GM19193 (cell line): ENCODE measurements at regions not wholly inside any gene's neighbourhood (a gene's known extent, or its start where the extent isn't known, plus 50 kb on each side); places are given as distances from the start of the nearest gene placed in this dataset.

Source experiments
- POLR2A ChIP-seq: IDR thresholded peaks from 4 replicates; pipeline ENCODE4 v1.6.1; 2011; ENCODE audit not compliant: insufficient read depth, insufficient read length; ENCODE audit errors: extremely low read depth

DNA sequence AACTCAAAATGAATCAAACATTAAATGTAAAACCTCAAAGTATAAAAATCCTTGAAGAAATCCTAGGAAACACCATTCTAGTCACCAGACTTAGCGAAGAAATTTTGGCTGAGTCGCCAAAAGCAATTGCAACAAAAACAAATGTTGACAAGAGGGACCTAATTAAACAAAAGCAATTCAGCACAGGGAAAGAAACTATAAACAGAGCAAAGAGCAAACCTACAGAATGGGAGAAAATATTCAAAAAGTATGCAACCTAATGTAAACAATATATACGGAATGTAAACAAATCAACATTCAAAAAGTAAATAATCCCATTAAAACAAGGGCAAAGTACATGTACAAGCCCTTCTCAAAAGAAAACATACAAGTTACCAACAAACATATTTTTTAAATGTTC, 974.7 kb downstream of the TRAM1L1 start:
- no peak for TF ChIP-seq POLR2A

DNA sequence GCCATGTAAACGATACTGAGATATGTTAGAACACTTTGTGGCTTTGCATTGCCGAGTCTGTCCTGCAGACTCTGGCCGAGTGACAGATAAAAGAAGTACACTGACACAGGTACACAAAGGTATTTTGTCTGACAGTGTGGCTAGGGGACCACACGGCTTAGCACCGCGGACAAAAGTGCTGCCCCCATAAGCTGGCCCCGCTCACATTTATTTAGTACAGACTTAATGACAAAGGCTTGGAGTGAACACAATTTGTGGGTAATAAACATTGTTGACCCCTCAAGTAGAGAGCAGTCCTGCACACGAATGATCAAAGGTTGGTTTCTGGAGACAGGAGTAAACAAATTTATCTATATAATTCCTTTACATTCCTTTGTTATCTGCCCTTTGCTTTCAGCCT, 976.8 kb downstream of the TRAM1L1 start:
- TF ChIP-seq POLR2A, result no peak

DNA sequence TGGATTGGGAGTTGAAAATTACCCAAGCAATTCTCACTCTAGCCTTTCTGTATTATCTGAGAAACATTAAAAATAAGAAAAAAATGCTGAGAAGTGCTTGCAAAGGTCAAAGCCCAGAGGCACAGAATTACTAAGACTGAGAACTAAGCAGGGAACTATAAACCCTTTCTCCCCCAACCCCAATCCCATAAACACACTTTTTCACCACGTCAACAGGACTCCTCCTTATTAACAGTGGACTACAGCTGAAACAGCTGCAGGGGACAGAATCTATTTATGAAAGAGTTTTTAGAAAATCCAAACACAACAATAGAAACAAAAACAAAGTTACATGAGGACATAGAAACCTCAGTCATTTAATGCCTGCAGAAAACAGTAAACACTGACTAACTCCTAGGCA, 984.1 kb downstream of the TRAM1L1 start:
- TF ChIP-seq POLR2A, result no peak

DNA sequence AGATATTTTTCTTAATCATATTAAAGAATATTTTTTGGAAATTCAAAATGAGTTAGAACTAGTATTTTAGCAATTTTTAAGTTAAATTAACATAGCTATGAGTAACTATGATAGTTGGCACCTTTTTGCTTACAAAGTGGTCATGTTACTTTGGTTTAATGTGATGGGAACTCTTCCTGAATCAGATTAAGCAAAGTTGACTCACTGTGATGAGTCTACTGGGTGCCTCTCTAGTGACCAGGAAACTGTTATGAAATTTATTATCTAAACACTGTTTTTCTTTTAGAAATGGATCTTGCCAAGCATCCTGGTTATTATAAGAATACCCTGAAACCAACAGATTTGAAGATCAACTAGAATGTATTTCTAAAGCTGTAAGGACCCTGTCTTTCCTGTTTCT, 985.8 kb downstream of the TRAM1L1 start:
- no peak for TF ChIP-seq POLR2A

DNA sequence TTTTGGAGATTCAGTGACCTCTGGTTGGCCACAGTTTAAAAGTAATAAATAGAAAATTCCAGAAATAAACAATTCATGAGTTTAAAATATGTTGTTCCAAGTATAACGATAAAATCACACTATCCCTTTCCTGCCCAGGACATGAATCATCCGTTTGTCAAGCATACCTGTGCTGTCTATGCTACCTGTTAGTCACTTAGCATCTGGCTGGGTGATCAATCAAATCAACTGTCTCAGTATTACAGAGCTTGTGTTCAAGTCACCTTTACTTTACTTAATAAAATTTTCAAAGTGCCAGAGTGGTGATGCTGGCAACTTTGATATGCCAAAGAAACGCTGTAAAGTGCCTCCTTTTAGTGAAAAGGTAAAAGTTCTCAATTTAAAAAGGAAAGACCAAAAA, 979.5 kb upstream of the NDST4 start:
- TF ChIP-seq POLR2A, result no peak

DNA sequence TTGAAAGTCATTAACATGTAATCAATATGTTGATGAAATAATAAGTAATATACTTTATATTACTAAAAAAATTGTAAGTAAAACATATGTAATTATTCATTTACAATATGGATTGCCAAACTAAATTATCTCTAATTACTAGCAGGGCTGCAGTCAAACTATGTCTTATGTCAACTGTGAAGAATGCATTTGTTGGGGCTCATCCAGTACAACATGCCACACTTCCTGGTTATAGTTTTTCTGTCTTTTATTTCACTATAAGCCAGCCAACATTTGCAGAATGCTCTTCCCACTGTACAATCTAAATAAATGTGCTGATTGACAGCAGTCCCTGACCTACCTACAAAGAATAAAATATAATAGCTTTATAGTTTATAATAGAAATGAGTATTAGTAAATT, 975.4 kb upstream of the NDST4 start:
- no peak for TF ChIP-seq POLR2A

DNA sequence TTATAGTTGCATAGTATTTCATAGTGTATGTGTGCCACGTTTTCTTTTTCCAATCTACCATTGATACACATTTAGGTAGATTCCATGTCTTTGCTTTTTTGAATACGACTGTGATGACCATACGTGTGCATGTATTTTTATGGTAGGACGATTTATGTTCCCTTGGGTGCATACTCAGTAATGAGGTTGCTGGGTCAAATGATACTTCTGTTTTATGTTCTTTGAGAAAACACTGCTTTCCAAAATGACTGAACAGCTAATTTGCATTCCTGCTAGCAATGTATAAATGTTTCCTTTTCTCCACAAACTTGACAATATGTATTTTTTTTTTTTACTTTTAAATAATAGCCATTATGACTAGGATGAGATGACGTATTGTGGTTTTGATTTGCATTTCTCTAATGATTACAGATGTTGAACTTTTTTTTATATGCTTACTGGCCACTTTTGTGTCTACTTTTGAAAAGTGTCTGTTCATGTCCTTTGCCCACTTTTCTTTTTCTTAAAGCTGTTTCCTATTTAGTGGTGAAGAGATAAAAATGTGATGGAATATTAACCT, 969.5 kb upstream of the NDST4 start:
- no peak for TF ChIP-seq POLR2A

DNA sequence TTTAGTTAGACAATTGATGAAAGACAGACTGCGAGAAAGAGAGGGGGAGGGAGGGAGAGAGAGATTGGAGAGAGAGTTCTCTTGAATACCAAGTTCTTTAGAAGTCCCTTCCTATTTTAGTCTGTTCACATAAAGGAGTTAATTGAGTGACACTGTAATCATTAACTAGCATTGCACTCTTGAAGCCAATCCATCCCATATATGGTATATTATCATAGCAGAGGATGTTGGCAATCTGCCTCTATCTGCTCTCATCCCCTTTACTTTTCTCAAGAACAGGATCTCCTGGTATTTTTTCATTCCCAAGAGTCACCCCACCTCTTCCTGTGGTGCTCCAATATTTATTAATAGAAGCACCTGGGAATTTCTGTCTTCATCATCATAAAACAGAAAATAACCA, 959.6 kb upstream of the NDST4 start:
- TF ChIP-seq POLR2A, result no peak

DNA sequence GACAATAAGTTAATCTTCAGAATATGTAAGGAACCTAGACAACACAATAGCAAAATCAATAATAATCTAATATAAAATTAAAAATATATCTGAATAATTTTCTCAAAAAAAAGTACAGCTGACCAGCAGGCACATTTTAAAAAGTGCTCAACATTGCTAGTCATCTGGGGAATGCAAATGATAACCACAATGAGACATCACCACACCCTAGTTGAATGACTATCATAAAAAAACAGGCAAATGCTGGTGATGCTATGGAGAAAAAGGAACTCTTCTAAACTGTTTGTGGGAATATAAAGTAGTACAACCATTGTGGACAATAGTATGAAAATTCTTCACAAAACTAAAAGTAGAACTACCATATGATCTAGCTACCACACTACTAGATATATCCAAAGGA, 956.9 kb upstream of the NDST4 start:
- no peak for TF ChIP-seq POLR2A

DNA sequence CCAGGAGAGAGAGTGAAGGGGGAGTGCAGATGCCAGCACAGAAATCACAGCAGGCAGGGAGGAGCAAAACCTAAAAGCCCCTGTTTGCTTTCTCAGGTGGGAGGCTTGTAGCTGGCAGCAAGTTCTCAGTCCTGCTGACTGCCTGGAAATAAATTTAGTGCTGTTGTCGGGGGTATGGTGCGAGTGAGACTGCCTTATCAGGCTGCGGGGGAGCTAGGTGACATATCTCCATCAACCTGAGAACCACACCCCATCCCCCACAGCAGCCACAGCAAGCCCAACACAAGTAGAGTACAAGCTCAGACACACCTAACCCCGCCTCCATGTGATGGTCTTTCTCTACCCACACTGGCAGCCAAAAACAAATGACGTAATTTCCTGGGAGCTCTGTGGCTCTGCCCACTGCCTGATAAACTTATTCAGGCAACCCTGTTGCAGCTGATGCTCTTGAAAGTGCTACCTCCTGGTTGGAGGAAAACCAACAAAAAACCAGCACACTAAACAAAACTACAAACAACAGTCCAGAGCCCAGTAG, 953.4 kb upstream of the NDST4 start:
- TF ChIP-seq POLR2A, result no peak

DNA sequence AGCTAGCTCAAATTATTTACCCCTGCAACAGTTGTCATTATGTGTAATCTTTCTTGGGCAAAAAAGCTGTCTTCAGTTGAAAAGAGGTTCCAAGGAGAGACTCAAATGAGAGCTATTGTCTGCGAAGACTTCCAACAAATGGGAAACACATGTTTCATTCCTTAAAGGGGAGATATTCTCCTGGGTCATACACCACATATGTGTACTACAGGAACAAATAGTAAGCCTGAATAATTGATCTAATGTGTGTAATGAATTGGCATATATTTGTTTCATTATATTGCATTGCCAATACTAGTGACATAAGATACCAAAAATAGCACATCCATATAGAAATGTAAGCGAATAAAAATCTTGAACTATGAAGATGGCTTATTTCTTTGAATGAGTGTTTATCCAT, 950.9 kb upstream of the NDST4 start:
- TF ChIP-seq POLR2A, result no peak

DNA sequence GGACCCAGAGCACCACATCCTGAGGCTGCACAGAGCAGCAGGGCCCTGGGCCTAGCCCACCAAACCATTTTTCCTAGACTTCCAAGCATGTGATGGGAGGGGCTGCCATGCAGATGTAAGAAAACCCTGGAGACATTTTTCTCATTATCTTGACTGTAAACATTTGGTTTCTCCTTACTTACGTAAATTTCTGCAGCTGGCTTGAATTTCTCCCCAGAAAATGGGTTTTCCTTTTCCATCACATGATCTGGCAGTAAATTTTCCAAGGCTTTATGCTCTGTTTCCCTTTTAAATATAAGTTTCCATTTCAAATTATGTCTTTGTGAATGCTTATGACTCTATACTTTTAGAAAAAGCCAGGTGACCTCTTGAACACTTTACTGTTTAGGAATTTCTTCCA, 945.9 kb upstream of the NDST4 start:
- no peak for TF ChIP-seq POLR2A

DNA sequence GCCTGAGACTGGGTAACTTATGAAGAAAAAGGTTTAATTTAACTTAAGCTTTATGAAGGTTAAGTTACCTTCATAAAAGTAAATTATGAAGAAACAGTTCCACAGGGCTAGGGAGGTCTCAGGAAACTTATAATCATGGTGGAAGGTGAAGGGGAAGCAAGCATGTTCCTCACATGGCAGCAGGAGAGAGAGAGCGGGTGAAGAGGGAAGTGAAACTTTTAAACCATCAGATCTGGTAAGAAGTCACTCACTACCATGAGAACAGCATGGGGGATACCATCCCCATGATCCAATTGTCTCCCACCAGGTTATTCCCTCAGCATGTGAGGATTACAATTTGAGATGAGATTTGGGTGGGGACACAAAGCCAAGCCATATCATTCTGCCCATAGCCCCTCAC, 944.7 kb upstream of the NDST4 start:
- no peak for TF ChIP-seq POLR2A

DNA sequence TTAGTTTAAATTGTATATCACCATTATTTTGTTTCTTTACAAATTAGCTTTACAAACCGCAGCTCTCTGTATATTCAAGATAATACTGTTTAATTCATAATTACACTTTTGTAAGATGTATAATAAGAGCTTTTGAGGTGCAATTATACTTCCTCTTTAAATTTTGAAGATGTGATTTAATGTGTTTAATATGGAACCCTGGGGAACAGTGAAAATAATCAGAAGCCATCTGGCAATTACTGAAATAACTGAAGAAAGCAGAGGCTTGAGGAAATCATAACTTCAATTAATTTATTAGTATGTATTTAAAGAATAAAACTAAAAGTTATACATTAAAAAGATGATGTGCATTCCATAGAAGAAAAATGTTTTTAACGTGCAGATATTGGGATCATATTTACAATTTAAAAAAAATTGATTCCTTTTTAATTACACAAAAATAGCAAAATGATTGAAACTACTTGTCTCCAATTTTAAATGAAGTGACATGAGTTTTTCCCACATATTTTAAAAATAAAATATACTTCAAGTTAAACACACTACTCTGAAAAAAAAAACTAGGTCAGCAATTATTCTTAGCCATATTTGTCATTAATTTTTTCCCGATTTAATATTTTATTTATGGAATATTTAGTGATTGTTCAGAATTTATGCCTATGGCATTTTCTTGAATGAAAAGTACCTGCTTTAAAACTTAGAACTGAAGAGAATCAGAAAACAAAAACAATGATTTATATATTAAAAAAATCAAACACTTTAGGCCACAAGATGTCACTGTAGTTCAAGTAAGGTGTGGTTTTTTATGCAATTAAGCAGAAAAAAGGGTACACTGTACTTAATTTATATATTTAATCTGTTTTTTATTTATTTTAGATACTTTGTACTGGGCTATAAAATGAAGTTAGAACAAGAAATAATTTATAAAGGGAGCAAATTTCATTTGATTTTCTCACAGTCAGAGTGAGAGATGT, 942.7 kb upstream of the NDST4 start:
- no peak for TF ChIP-seq POLR2A

DNA sequence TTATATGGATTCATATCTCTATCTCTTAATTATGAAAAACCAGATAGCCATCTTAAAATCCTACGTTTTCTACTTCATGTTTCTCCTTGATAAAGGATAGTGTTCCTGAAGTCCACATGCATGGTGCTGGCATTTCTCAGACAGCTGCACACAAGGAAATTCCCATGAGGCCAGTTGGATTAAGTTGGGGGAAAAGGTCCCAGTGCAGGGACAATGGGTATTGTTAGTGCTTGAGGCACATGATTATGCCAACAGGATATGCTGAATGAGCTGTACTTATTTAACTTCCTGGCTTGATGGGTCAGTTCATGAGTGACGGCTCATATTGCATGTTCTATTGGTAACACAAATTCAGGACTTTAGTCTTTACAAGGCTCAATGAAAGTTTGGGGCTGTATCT, 913.9 kb upstream of the NDST4 start:
- no peak for TF ChIP-seq POLR2A
